GM12873 (cell line): ENCODE measurements at regions not wholly inside any gene's neighbourhood (a gene's known extent, or its start where the extent isn't known, plus 50 kb on each side); places are given as distances from the start of the nearest gene placed in this dataset.

ENCODE experiments used
- TF ChIP-seq, protein P1 (sequence below): IDR thresholded peaks from 2 replicates; pipeline ENCODE4 v1.5.1; 2012; ENCODE audit warnings: low read depth, mild to moderate bottlenecking, moderate library complexity, low read length, control low read depth; ENCODE audit not compliant: insufficient read depth; ENCODE audit errors: missing control alignments

DNA sequence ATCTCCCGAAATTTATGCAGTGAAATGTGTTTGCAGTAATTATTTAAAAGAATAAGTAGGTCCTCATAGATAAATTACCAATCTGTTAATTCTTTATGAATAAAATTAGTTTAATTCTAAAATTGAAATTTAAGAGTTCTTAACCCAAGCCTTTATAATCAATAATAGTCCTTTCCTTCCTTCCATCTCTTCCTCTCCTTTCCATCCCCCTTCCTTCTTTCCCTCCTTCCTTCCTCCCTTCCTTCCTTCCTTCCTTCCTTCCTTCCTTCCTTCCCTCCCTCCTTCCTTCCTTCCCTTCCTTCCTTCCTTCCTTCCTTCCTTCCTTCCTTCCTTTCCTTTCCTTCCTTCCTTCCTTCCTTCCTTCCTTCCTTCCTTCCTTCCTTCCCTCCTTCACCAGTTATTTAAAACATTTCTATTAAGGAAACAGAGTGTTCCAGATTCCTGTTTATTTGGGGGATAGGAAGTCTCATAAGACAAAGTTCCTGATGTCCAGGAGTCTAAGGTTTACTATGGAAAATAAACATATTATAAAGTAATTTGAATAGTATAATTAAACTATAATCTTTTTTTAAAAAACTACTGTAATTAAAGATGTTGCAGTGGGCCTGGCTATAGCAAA is 285.3 kb upstream of the NOX3 start:
- TF ChIP-seq, protein P1, sequence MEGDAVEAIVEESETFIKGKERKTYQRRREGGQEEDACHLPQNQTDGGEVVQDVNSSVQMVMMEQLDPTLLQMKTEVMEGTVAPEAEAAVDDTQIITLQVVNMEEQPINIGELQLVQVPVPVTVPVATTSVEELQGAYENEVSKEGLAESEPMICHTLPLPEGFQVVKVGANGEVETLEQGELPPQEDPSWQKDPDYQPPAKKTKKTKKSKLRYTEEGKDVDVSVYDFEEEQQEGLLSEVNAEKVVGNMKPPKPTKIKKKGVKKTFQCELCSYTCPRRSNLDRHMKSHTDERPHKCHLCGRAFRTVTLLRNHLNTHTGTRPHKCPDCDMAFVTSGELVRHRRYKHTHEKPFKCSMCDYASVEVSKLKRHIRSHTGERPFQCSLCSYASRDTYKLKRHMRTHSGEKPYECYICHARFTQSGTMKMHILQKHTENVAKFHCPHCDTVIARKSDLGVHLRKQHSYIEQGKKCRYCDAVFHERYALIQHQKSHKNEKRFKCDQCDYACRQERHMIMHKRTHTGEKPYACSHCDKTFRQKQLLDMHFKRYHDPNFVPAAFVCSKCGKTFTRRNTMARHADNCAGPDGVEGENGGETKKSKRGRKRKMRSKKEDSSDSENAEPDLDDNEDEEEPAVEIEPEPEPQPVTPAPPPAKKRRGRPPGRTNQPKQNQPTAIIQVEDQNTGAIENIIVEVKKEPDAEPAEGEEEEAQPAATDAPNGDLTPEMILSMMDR, result no peak

DNA sequence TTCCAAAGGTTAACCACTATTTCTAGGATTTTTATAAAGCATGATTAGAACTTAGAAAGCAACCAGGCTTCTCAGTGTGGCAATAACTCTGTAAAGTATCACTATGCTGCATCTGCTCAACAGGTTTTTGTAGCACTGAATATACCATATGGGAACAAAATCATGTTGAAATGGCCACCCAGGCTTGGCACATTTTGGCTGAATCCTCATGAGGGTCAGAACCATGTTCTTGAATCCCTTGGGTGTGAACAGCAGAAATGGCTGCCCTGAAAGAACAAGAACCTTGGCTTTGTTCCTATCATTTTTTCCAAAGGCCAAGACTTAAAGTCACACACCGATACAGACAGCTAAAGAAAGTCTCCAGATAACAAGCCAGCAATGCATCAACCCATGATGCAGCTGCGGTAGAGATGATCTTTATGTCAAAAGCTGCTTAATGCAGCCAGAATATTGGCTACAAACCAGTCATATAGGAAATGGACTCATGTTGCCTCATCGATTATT is 283.0 kb upstream of the NOX3 start:
- TF ChIP-seq, protein P1, result no peak

DNA sequence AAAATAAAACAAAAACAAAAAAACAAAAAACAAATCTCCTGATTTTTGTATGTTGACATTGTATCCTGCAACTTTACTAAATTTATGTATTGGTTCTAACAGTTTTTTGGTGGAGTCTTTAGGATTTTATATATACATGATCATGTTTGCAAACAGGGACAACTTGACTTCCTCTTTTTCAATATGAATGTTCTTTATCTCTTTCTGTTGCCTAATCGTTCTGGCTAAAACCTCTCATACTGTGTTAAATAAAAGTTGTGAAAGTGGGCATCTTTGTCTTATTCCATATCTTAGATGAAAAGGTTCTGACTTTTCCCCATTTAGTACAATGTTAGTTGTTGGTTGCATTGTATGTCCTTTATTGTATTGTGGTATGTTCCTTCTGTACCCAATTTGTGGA is 261.7 kb upstream of the NOX3 start:
- TF ChIP-seq, protein P1, result no peak

DNA sequence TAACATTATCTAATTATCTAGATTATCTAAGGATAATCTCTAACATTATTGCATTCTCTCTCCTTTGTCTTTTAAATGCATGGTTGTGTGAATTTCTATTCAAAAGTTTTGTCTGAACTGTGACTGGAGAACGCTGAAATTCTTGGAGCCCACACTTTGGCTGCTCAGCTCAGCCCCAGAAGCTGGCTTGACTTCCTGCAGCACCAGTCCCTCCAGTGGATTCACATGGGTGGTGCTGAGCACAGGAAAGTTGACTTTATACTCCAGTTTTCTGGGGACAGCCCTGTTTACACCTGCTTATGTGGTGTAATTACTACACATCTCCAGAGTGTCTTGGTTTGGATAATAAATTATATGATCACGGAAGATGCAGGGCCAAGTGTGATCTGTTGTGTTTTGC is 255.1 kb upstream of the NOX3 start:
- TF ChIP-seq, protein P1, result no peak

DNA sequence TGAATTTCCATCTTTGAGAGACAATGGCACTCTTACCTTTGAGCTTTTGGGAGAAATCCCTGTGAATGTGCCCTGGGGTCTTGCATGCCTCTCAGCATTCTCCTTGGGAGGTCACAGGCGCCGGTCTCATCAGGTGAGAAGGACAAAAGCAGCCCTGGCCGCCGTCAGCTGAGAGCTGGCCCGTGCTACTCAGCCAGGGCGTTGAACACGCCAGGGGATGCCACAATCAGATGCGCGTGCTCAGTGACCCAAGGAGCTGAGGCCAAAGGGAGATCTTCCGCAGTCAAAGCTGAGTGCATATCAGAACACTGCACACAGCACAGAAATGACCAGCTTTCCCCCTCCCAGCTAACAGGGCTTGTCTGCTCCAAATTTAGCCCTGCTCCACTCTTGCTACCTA is 253.6 kb upstream of the NOX3 start:
- TF ChIP-seq, protein P1, result no peak

DNA sequence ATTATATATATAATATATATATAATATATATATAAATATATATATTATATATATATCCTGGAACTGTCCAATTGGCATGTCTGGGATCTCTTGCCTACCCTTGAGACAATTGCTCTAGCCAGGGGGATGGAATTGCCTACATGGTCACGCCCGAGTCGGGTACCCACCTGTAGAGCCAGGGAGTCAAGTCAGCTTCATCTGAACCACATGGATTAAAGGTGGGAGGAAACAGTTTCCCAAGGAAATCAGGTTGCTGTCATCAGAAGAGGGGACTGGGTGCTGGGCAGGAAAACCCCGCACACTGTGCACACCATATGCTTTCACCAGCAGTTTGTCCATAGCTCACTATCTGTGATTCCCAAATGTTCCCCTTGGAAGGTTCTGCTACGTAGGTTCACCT is 252.5 kb upstream of the NOX3 start:
- TF ChIP-seq, protein P1, result no peak

DNA sequence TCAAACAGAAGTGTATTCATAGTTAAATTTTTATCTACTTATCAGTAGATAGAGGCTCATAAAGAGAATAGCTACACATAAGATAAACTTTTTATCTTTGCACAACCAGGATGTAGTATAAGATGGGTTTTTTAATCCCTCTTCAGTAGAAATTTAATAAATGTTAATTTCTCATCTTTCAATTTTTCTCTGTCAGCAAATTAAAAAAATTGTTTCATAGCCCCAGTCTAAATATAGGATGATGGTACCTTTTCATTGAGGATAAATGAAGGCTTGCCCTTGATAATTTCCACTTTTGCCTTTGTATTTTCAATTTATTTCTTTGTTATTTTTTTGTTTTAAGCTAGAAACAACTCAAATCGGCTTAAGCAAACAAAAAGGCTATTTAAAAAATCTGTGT is 251.2 kb upstream of the NOX3 start:
- TF ChIP-seq, protein P1, result no peak
